ENCODE measurements at regions not wholly inside any gene's neighbourhood (a gene's known extent, or its start where the extent isn't known, plus 50 kb on each side); places are given as distances from the start of the nearest gene placed in this dataset.

- no peaks in the 10 kb centered on the region for H3K4me1 ChIP-seq (ENCODE audit: control insufficient read depth, low read length)
- no peaks in the 10 kb centered on the region for H3K9me2 ChIP-seq (replicated peaks; ENCODE audit: control insufficient read depth, low read length)
- H3K79me2 ChIP-seq (ENCODE audit: control insufficient read depth, low read length), result no peaks in the 10 kb centered on the region
- no peaks in the 10 kb centered on the region for H3K9me3 ChIP-seq (ENCODE audit: control insufficient read depth, insufficient read depth, low read length)
- TF ChIP-seq CTCF (IDR thresholded peaks at IDR 0.05; ENCODE audit: low read depth, low read length, poor library complexity, severe bottlenecking), result no peak
- TF ChIP-seq EZH2phosphoT487 (IDR thresholded peaks at IDR 0.05; ENCODE audit: borderline replicate concordance, low read length), result no peak
- no peaks in the 10 kb centered on the region for H3K27me3 ChIP-seq (ENCODE audit: control insufficient read depth, low read length)
- no peaks in the 10 kb centered on the region for H3K36me3 ChIP-seq (ENCODE audit: control insufficient read depth, low read length)
- no peak overlapping the region for H3K27ac ChIP-seq (ENCODE audit: low read depth, low read length)
- no peak overlapping the region for H3K4me3 ChIP-seq (ENCODE audit: low read length)
- no peaks in the 10 kb centered on the region for H4K20me1 ChIP-seq (ENCODE audit: control insufficient read depth, insufficient read depth, low read depth, low read length)
- no peaks in the 10 kb centered on the region for H3F3A ChIP-seq (ENCODE audit: control insufficient read depth, insufficient read depth)
- no peak overlapping the region for H3K4me2 ChIP-seq (ENCODE audit: low read length)
These were observed 231.7 kb upstream of the ARRDC4 start for GRCh38 chr15:97728791-97729190.

DNA sequence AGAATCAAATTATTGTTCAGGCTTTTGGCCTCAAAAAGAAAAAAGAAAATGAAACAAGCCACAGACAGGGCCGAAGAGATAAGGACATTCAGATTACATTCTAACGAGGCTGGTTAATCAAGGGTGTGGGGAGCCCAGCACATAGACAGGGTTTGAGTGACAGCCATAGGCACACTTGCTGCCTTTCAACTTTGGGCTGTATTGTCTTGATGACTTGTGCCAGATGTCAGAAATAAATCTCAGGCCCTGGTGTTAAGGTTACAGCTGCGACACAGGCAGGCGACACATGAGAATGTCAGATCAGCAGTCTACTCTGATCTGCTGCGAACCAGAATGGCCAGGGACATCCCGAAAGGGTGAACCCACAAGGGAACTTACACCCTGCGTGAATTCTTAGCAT is 231.2 kb upstream of the ARRDC4 start:
- H3K36me3 ChIP-seq (ENCODE audit: control insufficient read depth, low read length), result no peaks in the 10 kb centered on the region
- no peaks in the 10 kb centered on the region for H3K9me2 ChIP-seq (replicated peaks; ENCODE audit: control insufficient read depth, low read length)
- no peak overlapping the region for H3K4me3 ChIP-seq (ENCODE audit: low read length)
- no peak overlapping the region for H3K4me2 ChIP-seq (ENCODE audit: low read length)
- TF ChIP-seq EZH2phosphoT487 (IDR thresholded peaks at IDR 0.05; ENCODE audit: borderline replicate concordance, low read length) (no peak), CTCF (IDR thresholded peaks at IDR 0.05; ENCODE audit: low read depth, low read length, poor library complexity, severe bottlenecking) (no peak)
- no peaks in the 10 kb centered on the region for H3K79me2 ChIP-seq (ENCODE audit: control insufficient read depth, low read length)
- no peaks in the 10 kb centered on the region for H3K9me3 ChIP-seq (ENCODE audit: control insufficient read depth, insufficient read depth, low read length)
- H3F3A ChIP-seq (ENCODE audit: control insufficient read depth, insufficient read depth), result no peaks in the 10 kb centered on the region
- H3K27me3 ChIP-seq (ENCODE audit: control insufficient read depth, low read length), result no peaks in the 10 kb centered on the region
- H3K4me1 ChIP-seq (ENCODE audit: control insufficient read depth, low read length), result no peaks in the 10 kb centered on the region
- H4K20me1 ChIP-seq (ENCODE audit: control insufficient read depth, insufficient read depth, low read depth, low read length), result no peaks in the 10 kb centered on the region
- H3K27ac ChIP-seq (ENCODE audit: low read depth, low read length), result no peak overlapping the region

DNA sequence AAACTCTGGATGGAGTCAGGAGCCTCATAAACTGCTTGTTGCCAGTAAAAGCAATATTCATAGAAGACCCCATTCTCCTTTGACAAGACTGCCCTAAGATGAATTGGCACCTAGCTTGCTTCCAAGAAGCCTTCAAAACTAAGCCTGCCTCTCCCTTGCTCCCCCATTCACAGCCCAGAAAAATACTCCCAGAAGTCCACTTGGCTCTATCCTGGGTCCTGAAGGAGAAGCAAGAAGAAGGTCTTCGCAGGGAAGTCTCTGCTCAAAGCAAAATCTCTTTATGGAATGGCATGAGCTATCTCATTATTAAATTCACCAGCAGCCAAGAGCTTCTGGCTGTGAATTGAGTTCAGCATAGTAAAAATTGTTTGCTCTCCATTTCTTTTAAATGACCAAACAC is 230.2 kb upstream of the ARRDC4 start:
- Histone ChIP-seq H3K27ac (ENCODE audit: low read depth, low read length) (no peak overlapping the region), H3K27me3 (ENCODE audit: control insufficient read depth, low read length) (no peaks in the 10 kb centered on the region), H3K4me1 (ENCODE audit: control insufficient read depth, low read length) (no peaks in the 10 kb centered on the region), H4K20me1 (ENCODE audit: control insufficient read depth, insufficient read depth, low read depth, low read length) (no peaks in the 10 kb centered on the region), H3K9me2 (replicated peaks; ENCODE audit: control insufficient read depth, low read length) (no peaks in the 10 kb centered on the region), H3K4me3 (ENCODE audit: low read length) (no peak overlapping the region), H3K9me3 (ENCODE audit: control insufficient read depth, insufficient read depth, low read length) (no peaks in the 10 kb centered on the region), H3F3A (ENCODE audit: control insufficient read depth, insufficient read depth) (no peaks in the 10 kb centered on the region), H3K79me2 (ENCODE audit: control insufficient read depth, low read length) (no peaks in the 10 kb centered on the region), H3K4me2 (ENCODE audit: low read length) (no peak overlapping the region), H3K36me3 (ENCODE audit: control insufficient read depth, low read length) (no peaks in the 10 kb centered on the region)
- TF ChIP-seq EZH2phosphoT487 (IDR thresholded peaks at IDR 0.05; ENCODE audit: borderline replicate concordance, low read length), result no peak
- no peak for TF ChIP-seq CTCF (IDR thresholded peaks at IDR 0.05; ENCODE audit: low read depth, low read length, poor library complexity, severe bottlenecking)

GRCh38 chr15:97731859-97732258 is 228.6 kb upstream of the ARRDC4 start:
- no peak overlapping the region for H3K4me2 ChIP-seq (ENCODE audit: low read length)
- no peaks in the 10 kb centered on the region for H3K27me3 ChIP-seq (ENCODE audit: control insufficient read depth, low read length)
- no peaks in the 10 kb centered on the region for H3K79me2 ChIP-seq (ENCODE audit: control insufficient read depth, low read length)
- H3K27ac ChIP-seq (ENCODE audit: low read depth, low read length), result no peak overlapping the region
- no peaks in the 10 kb centered on the region for H3F3A ChIP-seq (ENCODE audit: control insufficient read depth, insufficient read depth)
- TF ChIP-seq CTCF (IDR thresholded peaks at IDR 0.05; ENCODE audit: low read depth, low read length, poor library complexity, severe bottlenecking), result no peak
- H4K20me1 ChIP-seq (ENCODE audit: control insufficient read depth, insufficient read depth, low read depth, low read length), result no peaks in the 10 kb centered on the region
- H3K9me3 ChIP-seq (ENCODE audit: control insufficient read depth, insufficient read depth, low read length), result no peaks in the 10 kb centered on the region
- H3K4me3 ChIP-seq (ENCODE audit: low read length), result no peak overlapping the region
- H3K36me3 ChIP-seq (ENCODE audit: control insufficient read depth, low read length), result no peaks in the 10 kb centered on the region
- no peaks in the 10 kb centered on the region for H3K9me2 ChIP-seq (replicated peaks; ENCODE audit: control insufficient read depth, low read length)
- no peaks in the 10 kb centered on the region for H3K4me1 ChIP-seq (ENCODE audit: control insufficient read depth, low read length)
